Esophagus squamous epithelium (tissue), 5 donors: ENCODE measurements at regions not wholly inside any gene's neighbourhood (a gene's known extent, or its start where the extent isn't known, plus 50 kb on each side); places are given as distances from the start of the nearest gene placed in this dataset.

Experiments used
- DNase-seq: peaks from one replicate; lab custom pipeline; 2025; lab: John Stamatoyannopoulos, UW
- H3K27ac ChIP-seq, 4 donors: fragments of 200-600 bp; sonication (generic); one replicate each; pipeline ENCODE4 v1.5.1; 2016 to 2019; ENCODE audit warnings: mild to moderate bottlenecking in 1 of 4
- H3K27me3 ChIP-seq, 4 donors: fragments of 200-600 bp; sonication (generic); 1 replicate in 3 of 4; 2 replicates in 1 of 4; pipeline versions ENCODE4 v1.5.1 to v1.6.0; 2017 to 2021; ENCODE audit warnings: antibody characterized with exemption in 1 of 4
- H3K36me3 ChIP-seq, 3 donors: fragments of 200-600 bp; sonication (generic); one replicate each; pipeline ENCODE4 v1.5.1; 2016 to 2019
- H3K4me1 ChIP-seq, 3 donors: fragments of 200-600 bp; sonication (generic); one replicate each; pipeline ENCODE4 v1.5.1; 2017 to 2019
- H3K4me3 ChIP-seq, 4 donors: fragments of 200-600 bp; sonication (generic); 1 replicate in 3 of 4; 2 replicates in 1 of 4; pipeline ENCODE4 v1.5.1; 2016 to 2019; ENCODE audit warnings: mild to moderate bottlenecking in 2 of 4, moderate library complexity in 1 of 4
- H3K9me3 ChIP-seq, 3 donors: fragments of 200-600 bp; sonication (generic); one replicate each; pipeline ENCODE4 v1.5.1; 2016 to 2019
- CTCF ChIP-seq, 6 experiments: fragments of 450-650 bp in 4 of 6; fragments of 200-600 bp in 2 of 6; sonication (generic) in 2 of 6; IDR thresholded peaks; one replicate each; pipeline ENCODE4 v1.5.1; 2016 to 2019; ENCODE audit warnings: antibody characterized with exemption in 6 of 6, mild to moderate bottlenecking in 4 of 6, moderate library complexity in 4 of 6
- POLR2A ChIP-seq, 4 donors: fragments of 450-650 bp; IDR thresholded peaks; one replicate each; pipeline ENCODE4 v1.6.1; 2017; ENCODE audit warnings: antibody characterized with exemption in 4 of 4, mild to moderate bottlenecking in 4 of 4, moderate library complexity in 3 of 4
- WGBS, 2 donors: methylation state at CpG; one replicate each; pipeline ENCODE4 v1.1.5; 2018; 5-methylcytosine and 5-hydroxymethylcytosine counted together
- intact Hi-C: fragments of 100-400 bp; cut with DNase I; formaldehyde crosslinking; loops from one replicate; pipeline ENCODE4 v1.15.0; 2022
- donor health status: DM: yes; HTN: yes; CAD: no.

- Histone ChIP-seq H3K27me3 (no peaks in the 10 kb centered on the region), H3K9me3 (no peaks in the 10 kb centered on the region), H3K4me3 (no peak overlapping the region), H3K4me1 (no peaks in the 10 kb centered on the region), H3K27ac (no peak overlapping the region), H3K36me3 (no peaks in the 10 kb centered on the region)
- TF ChIP-seq CTCF (IDR thresholded peaks at IDR 0.05) (no peak), POLR2A (IDR thresholded peaks at IDR 0.05) (no peak)
- intact Hi-C loops, result no loop called here
- no peak for DNase-seq
- WGBS, 2 donors, result 47 to 58% methylated on average over 3 of the region's 3 CpGs
These were observed 321.9 kb downstream of the CDK5RAP2 start for GRCh38 chr9:120258096-120258495.

- H3K4me1 ChIP-seq, result no peaks in the 10 kb centered on the region
- TF ChIP-seq CTCF (IDR thresholded peaks at IDR 0.05) (no peak), POLR2A (IDR thresholded peaks at IDR 0.05) (no peak)
- no peak for DNase-seq
- no peak overlapping the region for H3K4me3 ChIP-seq
- no peaks in the 10 kb centered on the region for H3K9me3 ChIP-seq
- 53 to 67% methylated on average over 6 of the region's 6 CpGs for WGBS, 2 donors
- intact Hi-C loops, result no loop called here
- no peaks in the 10 kb centered on the region for H3K27me3 ChIP-seq
- H3K27ac ChIP-seq, result no peak overlapping the region
- H3K36me3 ChIP-seq, result no peaks in the 10 kb centered on the region
These were observed 322.5 kb downstream of the CDK5RAP2 start for GRCh38 chr9:120257483-120257882.

- Histone ChIP-seq H3K27ac (no peak overlapping the region), H3K36me3 (no peaks in the 10 kb centered on the region), H3K4me1 (no peaks in the 10 kb centered on the region), H3K4me3 (no peak overlapping the region), H3K27me3 (no peaks in the 10 kb centered on the region), H3K9me3 (no peaks in the 10 kb centered on the region)
- intact Hi-C loops, result no loop called here
- DNase-seq, result no peak
- TF ChIP-seq CTCF (IDR thresholded peaks at IDR 0.05) (no peak), POLR2A (IDR thresholded peaks at IDR 0.05) (no peak)
These were observed 323.8 kb downstream of the CDK5RAP2 start for GRCh38 chr9:120256146-120256545.

GRCh38 chr9:120252248-120252647, 327.7 kb downstream of the CDK5RAP2 start:
- Histone ChIP-seq H3K36me3 (no peaks in the 10 kb centered on the region), H3K27ac (no peak overlapping the region), H3K9me3 (no peaks in the 10 kb centered on the region), H3K27me3 (no peaks in the 10 kb centered on the region), H3K4me3 (no peak overlapping the region), H3K4me1 (no peaks in the 10 kb centered on the region)
- intact Hi-C loops, result no loop called here
- TF ChIP-seq POLR2A (IDR thresholded peaks at IDR 0.05) (no peak), CTCF (IDR thresholded peaks at IDR 0.05) (no peak)
- DNase-seq, result no peak
- WGBS, 2 donors, result 7 to 8% methylated on average over 2 of the region's 2 CpGs

GRCh38 chr9:120242116-120242811, 337.7 kb downstream of the CDK5RAP2 start:
- intact Hi-C loops, result no loop called here
- 65 to 77% methylated on average over 13 to 20 of the region's 21 CpGs for WGBS, 2 donors
- Histone ChIP-seq H3K4me3 (no peak overlapping the region), H3K27ac (no peak overlapping the region), H3K36me3 (no peaks in the 10 kb centered on the region), H3K4me1 (no peaks in the 10 kb centered on the region), H3K27me3 (no peaks in the 10 kb centered on the region), H3K9me3 (no peaks in the 10 kb centered on the region)
- TF ChIP-seq CTCF (IDR thresholded peaks at IDR 0.05), result no peak
- TF ChIP-seq POLR2A (IDR thresholded peaks at IDR 0.05), result no peak
- DNase-seq, result no peak
